ENCODE measurements at regions not wholly inside any gene's neighbourhood (a gene's known extent, or its start where the extent isn't known, plus 50 kb on each side); places are given as distances from the start of the nearest gene placed in this dataset.

DNA sequence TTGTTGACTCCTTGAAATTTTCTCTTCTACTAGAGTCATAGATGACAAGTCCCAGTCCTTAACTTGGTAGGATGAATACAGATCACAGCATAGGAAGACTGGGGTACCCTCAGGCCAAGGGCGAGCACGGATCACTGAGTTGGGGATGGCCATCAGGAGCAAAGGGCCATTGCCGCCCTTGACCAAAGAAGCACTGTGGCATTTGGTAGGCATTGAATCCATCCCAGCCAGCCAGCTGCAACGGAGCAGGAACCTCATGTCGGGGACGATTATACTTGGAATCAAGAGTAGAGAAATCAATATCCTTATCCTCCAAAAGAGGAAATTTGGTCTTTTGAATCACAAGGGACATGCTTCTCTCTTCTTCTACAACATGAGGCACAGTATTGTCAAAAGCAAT is 50.1 kb upstream of the ZNF573 start:
- H3K27ac ChIP-seq (replicated peaks in 1 of 4): no peak overlapping the region
- intact Hi-C loops (cut with DNase I): no loop called here
- peaks cover 7 to 23% (median 18%) of the 10 kb centered on the region in 4 donors for H3K36me3 ChIP-seq
- no peak for DNase-seq (ENCODE audit: extremely low spot score)
- H3K4me3 ChIP-seq: no peak overlapping the region
- 96% methylated on average over 6 of the region's 6 CpGs for WGBS
- TF ChIP-seq POLR2A (IDR thresholded peaks at IDR 0.05; ENCODE audit: low read depth) (no peak), EP300 (IDR thresholded peaks at IDR 0.05) (no peak), POLR2AphosphoS5 (IDR thresholded peaks at IDR 0.05) (no peak)
- TF ChIP-seq, protein P1, sequence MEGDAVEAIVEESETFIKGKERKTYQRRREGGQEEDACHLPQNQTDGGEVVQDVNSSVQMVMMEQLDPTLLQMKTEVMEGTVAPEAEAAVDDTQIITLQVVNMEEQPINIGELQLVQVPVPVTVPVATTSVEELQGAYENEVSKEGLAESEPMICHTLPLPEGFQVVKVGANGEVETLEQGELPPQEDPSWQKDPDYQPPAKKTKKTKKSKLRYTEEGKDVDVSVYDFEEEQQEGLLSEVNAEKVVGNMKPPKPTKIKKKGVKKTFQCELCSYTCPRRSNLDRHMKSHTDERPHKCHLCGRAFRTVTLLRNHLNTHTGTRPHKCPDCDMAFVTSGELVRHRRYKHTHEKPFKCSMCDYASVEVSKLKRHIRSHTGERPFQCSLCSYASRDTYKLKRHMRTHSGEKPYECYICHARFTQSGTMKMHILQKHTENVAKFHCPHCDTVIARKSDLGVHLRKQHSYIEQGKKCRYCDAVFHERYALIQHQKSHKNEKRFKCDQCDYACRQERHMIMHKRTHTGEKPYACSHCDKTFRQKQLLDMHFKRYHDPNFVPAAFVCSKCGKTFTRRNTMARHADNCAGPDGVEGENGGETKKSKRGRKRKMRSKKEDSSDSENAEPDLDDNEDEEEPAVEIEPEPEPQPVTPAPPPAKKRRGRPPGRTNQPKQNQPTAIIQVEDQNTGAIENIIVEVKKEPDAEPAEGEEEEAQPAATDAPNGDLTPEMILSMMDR (IDR thresholded peaks at IDR 0.05): no peak
- H3K27me3 ChIP-seq: no peaks in the 10 kb centered on the region
- peaks cover 3 to 99% (median 93%) of the 10 kb centered on the region in 4 donors for H3K9me3 ChIP-seq
- H3K4me1 ChIP-seq: no peaks in the 10 kb centered on the region

All from esophagus muscularis mucosa (tissue), 4 donors.